K562 (cell line): ENCODE measurements at regions not wholly inside any gene's neighbourhood (a gene's known extent, or its start where the extent isn't known, plus 50 kb on each side); places are given as distances from the start of the nearest gene placed in this dataset.

Experiments
- ATAC-seq: fragments of 200-7000 bp; cut with Tn5 transposase; 3 replicates; pipeline ENCODE4 v1.9.1; 2020; ENCODE audit warnings: moderate library complexity
- BruUV-seq: library from RNA; stranded (reverse); fragments of 400-500 nt; replicated peaks from 2 replicates; lab custom pipeline; 2021; lab: Mats Ljungman, UMichigan
- CTCF ChIA-PET: fragments of 300-600 bp; formaldehyde crosslinking; extraction: SDS; loops from one replicate; lab custom pipeline; 2021; ENCODE audit warnings: low intra/inter-chr PET ratio; lab: Yijun Ruan, JAX
- POLR2A ChIA-PET: fragments of 300-600, 350-650 bp; sonication (Branson Sonifier 250); formaldehyde crosslinking; extraction: SDS; loops from one replicate; lab custom pipeline; 2021; ENCODE audit warnings: antibody characterized with exemption, inconsistent platforms; lab: Yijun Ruan, JAX
- DNase-seq, 4 experiments: peaks; one replicate each; pipeline versions ENCODE4 v3.0.0 to v3.0.0-alpha.2; 2011 to 2018; ENCODE audit warnings: low spot score in 3 of 4, mixed read lengths in 3 of 4; ENCODE audit errors: extremely low read depth in 1 of 4
- FAIRE-seq: peaks from 2 replicates; lab custom pipeline; 2011; peaks lifted over from hg19 to GRCh38; lab: Jason Lieb, UNC
- H2AFZ ChIP-seq: 2 replicates; pipeline ENCODE4 v1.6.0; 2011; ENCODE audit warnings: low read depth, low read length, control low read depth, inconsistent platforms
- H3K27ac ChIP-seq: fragments of 200-600 bp; 3 replicates; pipeline ENCODE4 v1.8.0; 2011; ENCODE audit warnings: low read depth, mild to moderate bottlenecking, control low read depth, inconsistent platforms, low read length, moderate library complexity, mixed read lengths; ENCODE audit errors: extremely low read depth
- H3K27me3 ChIP-seq, 2 experiments: fragments of 300-600 bp in 1 of 2; 2 replicates in 1 of 2; 3 replicates in 1 of 2; pipeline versions ENCODE4 v1.6.0 to v1.8.0; 2011; ENCODE audit warnings: inconsistent platforms in 2 of 2, low read length in 2 of 2, mild to moderate bottlenecking in 1 of 2, mixed read lengths in 1 of 2, moderate library complexity in 1 of 2; ENCODE audit not compliant: control insufficient read depth in 2 of 2, insufficient read depth in 2 of 2
- H3K36me3 ChIP-seq: fragments of 300-600 bp; 3 replicates; pipeline ENCODE4 v1.8.0; 2011; ENCODE audit warnings: mild to moderate bottlenecking, low read length, inconsistent platforms; ENCODE audit not compliant: control insufficient read depth, insufficient read depth
- H3K4me1 ChIP-seq, 2 experiments: fragments of 200-600 bp in 1 of 2; replicated peaks in 1 of 2; 2 replicates in 1 of 2; 3 replicates in 1 of 2; pipeline versions ENCODE4 v1.5.1 to v1.8.0; 2011; ENCODE audit warnings: inconsistent platforms in 2 of 2, low read length in 2 of 2, mild to moderate bottlenecking in 1 of 2, mixed read lengths in 1 of 2, moderate library complexity in 1 of 2; ENCODE audit not compliant: control insufficient read depth in 2 of 2, insufficient read depth in 2 of 2
- H3K4me2 ChIP-seq: 2 replicates; pipeline ENCODE4 v1.6.1; 2011; ENCODE audit warnings: low read length, control low read depth, inconsistent platforms, mixed read lengths; ENCODE audit not compliant: insufficient read depth
- H3K4me3 ChIP-seq: fragments of 200-600 bp; sonication (generic), shearing (Covaris generic); 2 replicates; pipeline ENCODE4 v1.5.1; 2016; ENCODE audit warnings: control low read depth, inconsistent platforms
- H3K79me2 ChIP-seq: fragments of 200-600 bp; 3 replicates; pipeline ENCODE4 v1.8.0; 2011; ENCODE audit warnings: low read length, inconsistent platforms; ENCODE audit not compliant: control insufficient read depth, insufficient read depth
- H3K9ac ChIP-seq, 2 experiments: 2 replicates each; pipeline versions ENCODE4 v1.6.0 to v1.6.1; 2011; ENCODE audit warnings: low read depth in 2 of 2, low read length in 2 of 2, control low read depth in 1 of 2, inconsistent platforms in 1 of 2, mild to moderate bottlenecking in 1 of 2, mixed read lengths in 1 of 2; ENCODE audit not compliant: insufficient read depth in 1 of 2
- H3K9me1 ChIP-seq: one replicate; pipeline ENCODE4 v1.6.0; 2011; ENCODE audit warnings: inconsistent platforms, mild to moderate bottlenecking, low read length, moderate library complexity; ENCODE audit not compliant: control insufficient read depth, insufficient read depth
- H3K9me3 ChIP-seq: replicated peaks from 2 replicates; pipeline ENCODE4 v1.5.1; 2011; ENCODE audit warnings: low read depth, low read length, inconsistent platforms; ENCODE audit not compliant: control insufficient read depth, insufficient read depth
- H4K20me1 ChIP-seq: replicated peaks from 2 replicates; pipeline ENCODE4 v1.6.1; 2011; ENCODE audit warnings: low read length, inconsistent platforms, mixed read lengths; ENCODE audit not compliant: control insufficient read depth, insufficient read depth
- ELF1 ChIP-seq: fragments of 200-800 bp; sonication (Bioruptor generic); IDR thresholded peaks from 2 replicates; pipeline ENCODE4 v1.6.1; 2016; ENCODE audit warnings: missing genetic modification characterization, missing compliant biosample characterization
- GTF2A2 ChIP-seq: IDR thresholded peaks from 2 replicates; pipeline ENCODE4 v1.6.1; 2016; ENCODE audit warnings: mild to moderate bottlenecking, missing genetic modification characterization, missing compliant biosample characterization
- GTF2F1 ChIP-seq: IDR thresholded peaks from 2 replicates; pipeline ENCODE4 v1.6.1; 2011; ENCODE audit warnings: low read depth, low read length, improper control_type of control experiment
- HNRNPL ChIP-seq: fragments of 200-400 bp; formaldehyde crosslinking; IDR thresholded peaks from 2 replicates; pipeline ENCODE4 v1.6.1; 2017; ENCODE audit warnings: low read depth, mild to moderate bottlenecking, low read length
- MIER1 ChIP-seq: fragments of 450-650 bp; IDR thresholded peaks from 2 replicates; pipeline ENCODE4 v1.6.1; 2016; ENCODE audit warnings: antibody characterized with exemption, mild to moderate bottlenecking, low read depth
- NELFE ChIP-seq: IDR thresholded peaks from 2 replicates; pipeline ENCODE4 v1.6.1; 2011; ENCODE audit warnings: mild to moderate bottlenecking; ENCODE audit not compliant: insufficient read depth, insufficient read length
- NR3C1 ChIP-seq: sonication (generic); formaldehyde crosslinking; IDR thresholded peaks from 2 replicates; pipeline ENCODE4 v1.8.1; 2022; ENCODE audit warnings: missing genetic modification reagents
- POLR3A ChIP-seq: IDR thresholded peaks from 2 replicates; pipeline ENCODE4 v1.6.1; 2011; ENCODE audit warnings: borderline replicate concordance, mild to moderate bottlenecking, moderate library complexity; ENCODE audit not compliant: insufficient read length, insufficient read depth; ENCODE audit errors: extremely low read depth
- SAFB2 ChIP-seq: fragments of 200-400 bp; formaldehyde crosslinking; IDR thresholded peaks from 2 replicates; pipeline ENCODE4 v1.6.1; 2018; ENCODE audit warnings: borderline replicate concordance, low read length, low read depth, moderate library complexity; ENCODE audit not compliant: severe bottlenecking
- SMARCB1 ChIP-seq: IDR thresholded peaks from 2 replicates; pipeline ENCODE4 v1.6.1; 2011; ENCODE audit warnings: improper control_type of control experiment, low read depth; ENCODE audit not compliant: insufficient read length
- TRIM24 ChIP-seq, 2 experiments: fragments of 450-650 bp; IDR thresholded peaks; 2 replicates each; pipeline ENCODE4 v1.6.1; 2016
- ZC3H4 ChIP-seq: sonication (generic); formaldehyde crosslinking; IDR thresholded peaks from 2 replicates; pipeline ENCODE4 v1.9.0; 2021; ENCODE audit warnings: missing genetic modification reagents, borderline replicate concordance
- ZNF668 ChIP-seq: fragments of 250-450 bp; sonication (Bioruptor Pico); IDR thresholded peaks from 2 replicates; pipeline ENCODE4 v1.8.0; 2022; ENCODE audit warnings: mild to moderate bottlenecking, inconsistent platforms
- ZNF76 ChIP-seq: fragments of 250-450 bp; sonication (Bioruptor Pico); IDR thresholded peaks from 2 replicates; pipeline ENCODE4 v1.4.0; 2020; ENCODE audit warnings: mild to moderate bottlenecking, moderate library complexity, borderline replicate concordance
- WGBS: fragments of 100-300 bp; shearing (Covaris generic); methylation state at CpG from one replicate; pipeline ENCODE4 v1.1.6; 2016; ENCODE audit warnings: low coverage, mixed read lengths; ENCODE audit not compliant: insufficient coverage; ENCODE audit errors: missing lambda C conversion rate; 5-methylcytosine and 5-hydroxymethylcytosine counted together
- in situ Hi-C: fragments of 300-500 bp; cut with MboI; formaldehyde crosslinking; loops from 4 replicates; pipeline ENCODE4 v1.15.0; 2018; ENCODE audit warnings: inconsistent platforms, mixed read lengths
- intact Hi-C: fragments of 100-400 bp; cut with micrococcal nuclease; formaldehyde crosslinking; loops from 2 replicates; pipeline ENCODE4 v1.14.2; 2022
- TF ChIP-seq, protein P1 (sequence below): fragments of 250-450 bp; sonication (Bioruptor Pico); IDR thresholded peaks from 2 replicates; pipeline ENCODE4 v1.9.0; 2021; ENCODE audit warnings: mild to moderate bottlenecking, inconsistent platforms
- TF ChIP-seq, protein P2 (sequence below): fragments of 250-450 bp; sonication (Bioruptor Pico); IDR thresholded peaks from 2 replicates; pipeline ENCODE4 v1.8.0; 2022; ENCODE audit warnings: inconsistent platforms, mild to moderate bottlenecking, moderate library complexity, borderline replicate concordance

DNA sequence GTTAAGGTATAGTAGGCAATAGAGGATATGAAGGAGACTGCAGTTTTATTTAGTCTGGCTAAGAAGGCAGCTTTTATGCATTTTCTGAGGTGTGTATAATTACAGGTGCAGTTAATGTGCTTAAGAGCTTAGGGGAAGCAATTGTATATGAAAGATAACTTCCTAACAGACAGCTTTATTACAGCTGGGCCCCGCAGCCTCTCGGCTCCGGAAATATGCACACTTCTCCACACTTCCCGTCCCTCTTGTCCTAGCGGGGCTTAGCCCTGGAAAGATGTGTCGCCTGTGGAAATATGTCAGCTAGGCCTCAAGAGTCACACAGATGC is 178.4 kb upstream of the ARID1B start:
- no TSS peak for BruUV-seq
- in situ Hi-C loops (no loop called here), intact Hi-C loops (no loop called here)
- Histone ChIP-seq H2AFZ (peak overlapping the region; percentile 51; the same call in 1 of the 2 replicates), H3K4me3 (no peak overlapping the region), H3K79me2 (no peaks in the 10 kb centered on the region), H3K9ac (no peak overlapping the region), H3K4me2 (peak overlapping the region; percentile 23; the same call in 1 of the 2 replicates), H3K4me1 (peaks cover 0 to 6% of the 10 kb centered on the region in 2 experiments; a peak in 1 of 5 replicates), H3K36me3 (no peaks in the 10 kb centered on the region), H3K9me1 (no peaks in the 10 kb centered on the region), H3K27ac (no peak overlapping the region), H3K27me3 (peaks cover 33 to 39% of the 10 kb centered on the region in 2 experiments), H4K20me1 (no peaks in the 10 kb centered on the region), H3K9me3 (no peaks in the 10 kb centered on the region)
- FAIRE-seq = no peak
- CTCF ChIA-PET = no interaction called here
- 9% methylated on average over 6 of the region's 6 CpGs for WGBS
- POLR2A ChIA-PET = interaction anchor here (0.5 to 0.6 kb wide), 2 partner anchors 568 to 1140 kb away, joined by 3 to 5 read pairs; no protein-coding TSS in a partner anchor
- TF ChIP-seq GTF2F1 (no peak), MIER1 (no peak), NR3C1 (CRISPR knock-in tag) (no peak), POLR3A (no peak), HNRNPL (no peak), SMARCB1 (no peak), GTF2A2 (tag) (no peak), NELFE (no peak), ELF1 (tag) (no peak), ZC3H4 (no peak), SAFB2 (no peak), TRIM24 (IDR thresholded peaks at IDR 0.05) (no peak), ZNF76 (CRISPR knock-in tag) (no peak), ZNF668 (CRISPR knock-in tag) (no peak)
- TF ChIP-seq, protein P1, sequence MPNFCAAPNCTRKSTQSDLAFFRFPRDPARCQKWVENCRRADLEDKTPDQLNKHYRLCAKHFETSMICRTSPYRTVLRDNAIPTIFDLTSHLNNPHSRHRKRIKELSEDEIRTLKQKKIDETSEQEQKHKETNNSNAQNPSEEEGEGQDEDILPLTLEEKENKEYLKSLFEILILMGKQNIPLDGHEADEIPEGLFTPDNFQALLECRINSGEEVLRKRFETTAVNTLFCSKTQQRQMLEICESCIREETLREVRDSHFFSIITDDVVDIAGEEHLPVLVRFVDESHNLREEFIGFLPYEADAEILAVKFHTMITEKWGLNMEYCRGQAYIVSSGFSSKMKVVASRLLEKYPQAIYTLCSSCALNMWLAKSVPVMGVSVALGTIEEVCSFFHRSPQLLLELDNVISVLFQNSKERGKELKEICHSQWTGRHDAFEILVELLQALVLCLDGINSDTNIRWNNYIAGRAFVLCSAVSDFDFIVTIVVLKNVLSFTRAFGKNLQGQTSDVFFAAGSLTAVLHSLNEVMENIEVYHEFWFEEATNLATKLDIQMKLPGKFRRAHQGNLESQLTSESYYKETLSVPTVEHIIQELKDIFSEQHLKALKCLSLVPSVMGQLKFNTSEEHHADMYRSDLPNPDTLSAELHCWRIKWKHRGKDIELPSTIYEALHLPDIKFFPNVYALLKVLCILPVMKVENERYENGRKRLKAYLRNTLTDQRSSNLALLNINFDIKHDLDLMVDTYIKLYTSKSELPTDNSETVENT (CRISPR knock-in tag) = no peak
- TF ChIP-seq, protein P2, sequence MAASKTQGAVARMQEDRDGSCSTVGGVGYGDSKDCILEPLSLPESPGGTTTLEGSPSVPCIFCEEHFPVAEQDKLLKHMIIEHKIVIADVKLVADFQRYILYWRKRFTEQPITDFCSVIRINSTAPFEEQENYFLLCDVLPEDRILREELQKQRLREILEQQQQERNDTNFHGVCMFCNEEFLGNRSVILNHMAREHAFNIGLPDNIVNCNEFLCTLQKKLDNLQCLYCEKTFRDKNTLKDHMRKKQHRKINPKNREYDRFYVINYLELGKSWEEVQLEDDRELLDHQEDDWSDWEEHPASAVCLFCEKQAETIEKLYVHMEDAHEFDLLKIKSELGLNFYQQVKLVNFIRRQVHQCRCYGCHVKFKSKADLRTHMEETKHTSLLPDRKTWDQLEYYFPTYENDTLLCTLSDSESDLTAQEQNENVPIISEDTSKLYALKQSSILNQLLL (CRISPR knock-in tag) = no peak
- DNase-seq = no peak
- ATAC-seq = peak; percentile 48
